ENCODE measurements at regions not wholly inside any gene's neighbourhood (a gene's known extent, or its start where the extent isn't known, plus 50 kb on each side); places are given as distances from the start of the nearest gene placed in this dataset.

GRCh38 chr3:62954580-62954979 is 79.4 kb upstream of the CADPS start:
- Histone ChIP-seq H3K4me1 (ENCODE audit: control extremely low read depth in 1 of 4, control insufficient read depth in 4 of 4, insufficient read depth in 4 of 4, low read length in 3 of 4) (no peaks in the 10 kb centered on the region), H3K36me3 (ENCODE audit: control insufficient read depth in 4 of 4, insufficient read depth in 4 of 4, low read length in 3 of 4) (no peaks in the 10 kb centered on the region), H3K9me3 (ENCODE audit: control extremely low read depth in 1 of 5, control insufficient read depth in 4 of 5, insufficient read depth in 2 of 5, low read depth in 1 of 5, low read length in 4 of 5) (no peaks in the 10 kb centered on the region), H3K27ac (ENCODE audit: insufficient read depth in 1 of 2, low read depth in 1 of 2, low read length in 2 of 2, poor library complexity in 1 of 2, severe bottlenecking in 2 of 2) (no peak overlapping the region), H3K4me3 (ENCODE audit: control insufficient read depth in 1 of 7, extremely low read depth in 1 of 7, insufficient read depth in 4 of 7, low read depth in 2 of 7, low read length in 6 of 7) (no peak overlapping the region), H3K27me3 (replicated peaks in 2 of 5; ENCODE audit: control insufficient read depth in 4 of 5, insufficient read depth in 5 of 5, low read length in 4 of 5) (no peaks in the 10 kb centered on the region)
- ChIA-PET POLR2A (no interaction called here), CTCF (no interaction called here)
- WGBS (ENCODE audit: insufficient coverage), result 100% methylated on average over 1 of the region's 1 CpG
- DNase-seq, result no peak

GRCh38 chr3:62955126-62955525 is 79.9 kb upstream of the CADPS start:
- Histone ChIP-seq H3K4me3 (ENCODE audit: control insufficient read depth in 1 of 7, extremely low read depth in 1 of 7, insufficient read depth in 4 of 7, low read depth in 2 of 7, low read length in 6 of 7) (no peak overlapping the region), H3K9me3 (ENCODE audit: control extremely low read depth in 1 of 5, control insufficient read depth in 4 of 5, insufficient read depth in 2 of 5, low read depth in 1 of 5, low read length in 4 of 5) (no peaks in the 10 kb centered on the region), H3K4me1 (ENCODE audit: control extremely low read depth in 1 of 4, control insufficient read depth in 4 of 4, insufficient read depth in 4 of 4, low read length in 3 of 4) (no peaks in the 10 kb centered on the region), H3K27ac (ENCODE audit: insufficient read depth in 1 of 2, low read depth in 1 of 2, low read length in 2 of 2, poor library complexity in 1 of 2, severe bottlenecking in 2 of 2) (no peak overlapping the region), H3K27me3 (replicated peaks in 2 of 5; ENCODE audit: control insufficient read depth in 4 of 5, insufficient read depth in 5 of 5, low read length in 4 of 5) (no peaks in the 10 kb centered on the region), H3K36me3 (ENCODE audit: control insufficient read depth in 4 of 4, insufficient read depth in 4 of 4, low read length in 3 of 4) (no peaks in the 10 kb centered on the region)
- DNase-seq, result no peak
- CTCF ChIA-PET, result no interaction called here
- POLR2A ChIA-PET, result no interaction called here
- 88% methylated on average over 3 of the region's 4 CpGs for WGBS (ENCODE audit: insufficient coverage)

- Histone ChIP-seq H3K27ac (ENCODE audit: insufficient read depth in 1 of 2, low read depth in 1 of 2, low read length in 2 of 2, poor library complexity in 1 of 2, severe bottlenecking in 2 of 2) (no peak overlapping the region), H3K27me3 (replicated peaks in 2 of 5; ENCODE audit: control insufficient read depth in 4 of 5, insufficient read depth in 5 of 5, low read length in 4 of 5) (no peaks in the 10 kb centered on the region), H3K4me1 (ENCODE audit: control extremely low read depth in 1 of 4, control insufficient read depth in 4 of 4, insufficient read depth in 4 of 4, low read length in 3 of 4) (no peaks in the 10 kb centered on the region), H3K36me3 (ENCODE audit: control insufficient read depth in 4 of 4, insufficient read depth in 4 of 4, low read length in 3 of 4) (no peaks in the 10 kb centered on the region), H3K4me3 (ENCODE audit: control insufficient read depth in 1 of 7, extremely low read depth in 1 of 7, insufficient read depth in 4 of 7, low read depth in 2 of 7, low read length in 6 of 7) (no peak overlapping the region), H3K9me3 (ENCODE audit: control extremely low read depth in 1 of 5, control insufficient read depth in 4 of 5, insufficient read depth in 2 of 5, low read depth in 1 of 5, low read length in 4 of 5) (no peaks in the 10 kb centered on the region)
- POLR2A ChIA-PET, result no interaction called here
- CTCF ChIA-PET, result no interaction called here
- WGBS (ENCODE audit: insufficient coverage), result 95% methylated on average over 2 of the region's 2 CpGs
- DNase-seq, result no peak
Observed at GRCh38 chr3:62956411-62956810, 81.2 kb upstream of the CADPS start.

GRCh38 chr3:62961874-62962556 is 86.8 kb upstream of the CADPS start:
- Histone ChIP-seq H3K4me1 (ENCODE audit: control extremely low read depth in 1 of 4, control insufficient read depth in 4 of 4, insufficient read depth in 4 of 4, low read length in 3 of 4) (no peaks in the 10 kb centered on the region), H3K27ac (ENCODE audit: insufficient read depth in 1 of 2, low read depth in 1 of 2, low read length in 2 of 2, poor library complexity in 1 of 2, severe bottlenecking in 2 of 2) (no peak overlapping the region), H3K36me3 (ENCODE audit: control insufficient read depth in 4 of 4, insufficient read depth in 4 of 4, low read length in 3 of 4) (no peaks in the 10 kb centered on the region), H3K4me3 (ENCODE audit: control insufficient read depth in 1 of 7, extremely low read depth in 1 of 7, insufficient read depth in 4 of 7, low read depth in 2 of 7, low read length in 6 of 7) (no peak overlapping the region), H3K9me3 (ENCODE audit: control extremely low read depth in 1 of 5, control insufficient read depth in 4 of 5, insufficient read depth in 2 of 5, low read depth in 1 of 5, low read length in 4 of 5) (no peaks in the 10 kb centered on the region), H3K27me3 (replicated peaks in 2 of 5; ENCODE audit: control insufficient read depth in 4 of 5, insufficient read depth in 5 of 5, low read length in 4 of 5) (peaks cover 0 to 3% (median 0%) of the 10 kb centered on the region in 5 experiments)
- POLR2A ChIA-PET, result no interaction called here
- CTCF ChIA-PET, result no interaction called here
- DNase-seq, result no peak
- WGBS (ENCODE audit: insufficient coverage), result 87% methylated on average over 6 of the region's 6 CpGs

GRCh38 chr3:62962714-62963113 is 87.5 kb upstream of the CADPS start:
- peaks cover 0 to 3% (median 0%) of the 10 kb centered on the region in 5 experiments for H3K27me3 ChIP-seq (replicated peaks in 2 of 5; ENCODE audit: control insufficient read depth in 4 of 5, insufficient read depth in 5 of 5, low read length in 4 of 5)
- H3K4me3 ChIP-seq (ENCODE audit: control insufficient read depth in 1 of 7, extremely low read depth in 1 of 7, insufficient read depth in 4 of 7, low read depth in 2 of 7, low read length in 6 of 7), result no peak overlapping the region
- no peaks in the 10 kb centered on the region for H3K4me1 ChIP-seq (ENCODE audit: control extremely low read depth in 1 of 4, control insufficient read depth in 4 of 4, insufficient read depth in 4 of 4, low read length in 3 of 4)
- WGBS (ENCODE audit: insufficient coverage), result 100% methylated on average over 1 of the region's 1 CpG
- no peak overlapping the region for H3K27ac ChIP-seq (ENCODE audit: insufficient read depth in 1 of 2, low read depth in 1 of 2, low read length in 2 of 2, poor library complexity in 1 of 2, severe bottlenecking in 2 of 2)
- DNase-seq, result no peak
- ChIA-PET POLR2A (no interaction called here), CTCF (no interaction called here)
- no peaks in the 10 kb centered on the region for H3K36me3 ChIP-seq (ENCODE audit: control insufficient read depth in 4 of 4, insufficient read depth in 4 of 4, low read length in 3 of 4)
- no peaks in the 10 kb centered on the region for H3K9me3 ChIP-seq (ENCODE audit: control extremely low read depth in 1 of 5, control insufficient read depth in 4 of 5, insufficient read depth in 2 of 5, low read depth in 1 of 5, low read length in 4 of 5)

- Histone ChIP-seq H3K9me3 (ENCODE audit: control extremely low read depth in 1 of 5, control insufficient read depth in 4 of 5, insufficient read depth in 2 of 5, low read depth in 1 of 5, low read length in 4 of 5) (no peaks in the 10 kb centered on the region), H3K36me3 (ENCODE audit: control insufficient read depth in 4 of 4, insufficient read depth in 4 of 4, low read length in 3 of 4) (no peaks in the 10 kb centered on the region), H3K27me3 (replicated peaks in 2 of 5; ENCODE audit: control insufficient read depth in 4 of 5, insufficient read depth in 5 of 5, low read length in 4 of 5) (peaks cover 0 to 3% (median 0%) of the 10 kb centered on the region in 5 experiments), H3K27ac (ENCODE audit: insufficient read depth in 1 of 2, low read depth in 1 of 2, low read length in 2 of 2, poor library complexity in 1 of 2, severe bottlenecking in 2 of 2) (no peak overlapping the region), H3K4me3 (ENCODE audit: control insufficient read depth in 1 of 7, extremely low read depth in 1 of 7, insufficient read depth in 4 of 7, low read depth in 2 of 7, low read length in 6 of 7) (no peak overlapping the region), H3K4me1 (ENCODE audit: control extremely low read depth in 1 of 4, control insufficient read depth in 4 of 4, insufficient read depth in 4 of 4, low read length in 3 of 4) (no peaks in the 10 kb centered on the region)
- no peak for DNase-seq
- WGBS (ENCODE audit: insufficient coverage), result 100% methylated on average over 1 of the region's 2 CpGs
- ChIA-PET POLR2A (no interaction called here), CTCF (no interaction called here)
Observed at GRCh38 chr3:62965311-62965710, 90.1 kb upstream of the CADPS start.

GRCh38 chr3:62968128-62968527 is 92.9 kb upstream of the CADPS start:
- H3K27me3 ChIP-seq (replicated peaks in 2 of 5; ENCODE audit: control insufficient read depth in 4 of 5, insufficient read depth in 5 of 5, low read length in 4 of 5), result peaks cover 0 to 2% (median 0%) of the 10 kb centered on the region in 5 experiments
- no peaks in the 10 kb centered on the region for H3K4me1 ChIP-seq (ENCODE audit: control extremely low read depth in 1 of 4, control insufficient read depth in 4 of 4, insufficient read depth in 4 of 4, low read length in 3 of 4)
- WGBS (ENCODE audit: insufficient coverage), result no CpG with 5 or more reads among the region's 3 CpGs
- no peak overlapping the region for H3K4me3 ChIP-seq (ENCODE audit: control insufficient read depth in 1 of 7, extremely low read depth in 1 of 7, insufficient read depth in 4 of 7, low read depth in 2 of 7, low read length in 6 of 7)
- DNase-seq, result no peak
- H3K27ac ChIP-seq (ENCODE audit: insufficient read depth in 1 of 2, low read depth in 1 of 2, low read length in 2 of 2, poor library complexity in 1 of 2, severe bottlenecking in 2 of 2), result no peak overlapping the region
- no peaks in the 10 kb centered on the region for H3K9me3 ChIP-seq (ENCODE audit: control extremely low read depth in 1 of 5, control insufficient read depth in 4 of 5, insufficient read depth in 2 of 5, low read depth in 1 of 5, low read length in 4 of 5)
- POLR2A ChIA-PET, result no interaction called here
- no peaks in the 10 kb centered on the region for H3K36me3 ChIP-seq (ENCODE audit: control insufficient read depth in 4 of 4, insufficient read depth in 4 of 4, low read length in 3 of 4)
- CTCF ChIA-PET, result no interaction called here
